Stimulated activated CD4-positive, alpha-beta T cell treated with anti-CD3 and anti-CD28 coated beads, TNF-alpha, amount 100 ng/mL, for 1 hour (primary cell): ENCODE measurements at regions not wholly inside any gene's neighbourhood (a gene's known extent, or its start where the extent isn't known, plus 50 kb on each side); places are given as distances from the start of the nearest gene placed in this dataset.
"Not testable (repeated sequence)": the region's sequence is repeated elsewhere in the genome, so short reads cannot be mapped to it uniquely, and the experiment has no call there.

Experiments
- DNase-seq, 3 donors: peaks; one replicate each; pipeline ENCODE4 v3.0.0-alpha.2; 2020; ENCODE audit warnings: low read depth in 3 of 3, low spot score in 1 of 3

GRCh38 chr16:59484833-59485516 is 750.9 kb upstream of the GOT2 start:
- no peak for DNase-seq

DNA sequence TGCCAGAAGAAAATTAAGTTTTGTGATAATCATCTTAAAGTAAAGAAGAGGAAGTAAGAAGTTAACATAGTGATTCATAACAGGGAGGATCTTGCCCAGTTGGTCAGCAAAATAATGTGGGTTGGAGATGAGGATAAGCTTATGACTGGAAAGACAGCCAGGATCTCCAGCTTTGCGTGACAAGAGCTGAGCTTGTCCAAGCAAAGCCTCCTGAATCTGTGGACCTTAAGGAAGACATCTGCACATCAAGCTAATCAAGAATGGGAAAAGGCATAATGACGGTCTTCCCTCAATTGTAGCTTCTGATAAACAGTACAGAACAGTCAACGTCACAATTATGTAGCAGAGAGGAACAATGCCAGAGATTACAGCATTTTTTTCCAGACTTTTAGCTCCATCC is 744.7 kb upstream of the GOT2 start:
- DNase-seq = no peak

DNA sequence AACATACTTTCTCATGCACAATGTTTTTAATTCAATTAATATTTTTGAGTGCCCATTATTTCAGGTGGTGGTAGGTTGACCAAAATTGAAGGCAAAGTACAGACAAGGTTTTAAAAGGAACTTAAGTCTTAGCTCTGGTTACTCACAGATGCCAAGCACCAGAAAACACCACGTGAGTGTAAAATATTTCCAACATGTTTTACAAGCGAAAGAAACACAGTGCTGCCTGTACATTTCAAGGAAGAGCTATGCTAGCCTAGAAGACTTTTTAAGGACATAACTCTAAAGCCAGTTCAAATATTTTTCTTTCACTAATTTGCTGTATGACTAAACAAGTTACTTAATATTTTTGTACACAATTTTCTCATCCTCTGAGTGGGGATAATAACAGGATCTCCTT is 736.4 kb upstream of the GOT2 start:
- DNase-seq = no peak

- no peak for DNase-seq
Measured at GRCh38 chr16:59469266-59469665, 735.1 kb upstream of the GOT2 start.

DNA sequence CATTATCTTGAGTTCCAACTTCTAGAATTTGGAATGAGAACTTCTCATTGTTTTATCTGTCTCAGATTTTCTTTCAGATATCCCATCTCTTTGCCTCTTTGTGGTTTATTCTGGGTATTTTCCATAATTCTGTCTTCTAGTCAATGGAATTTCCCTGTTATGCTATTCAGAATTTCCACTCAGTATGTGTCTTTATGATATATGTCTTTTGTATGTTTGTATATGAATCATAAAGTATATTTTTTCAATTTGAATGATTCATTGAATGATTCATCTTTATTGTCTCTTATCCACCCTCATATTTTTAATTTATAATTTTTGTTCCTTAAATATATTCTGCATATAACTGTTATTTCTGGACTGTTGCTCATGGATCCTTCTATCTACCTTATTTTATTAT is 729.7 kb upstream of the GOT2 start:
- DNase-seq = no peak

DNA sequence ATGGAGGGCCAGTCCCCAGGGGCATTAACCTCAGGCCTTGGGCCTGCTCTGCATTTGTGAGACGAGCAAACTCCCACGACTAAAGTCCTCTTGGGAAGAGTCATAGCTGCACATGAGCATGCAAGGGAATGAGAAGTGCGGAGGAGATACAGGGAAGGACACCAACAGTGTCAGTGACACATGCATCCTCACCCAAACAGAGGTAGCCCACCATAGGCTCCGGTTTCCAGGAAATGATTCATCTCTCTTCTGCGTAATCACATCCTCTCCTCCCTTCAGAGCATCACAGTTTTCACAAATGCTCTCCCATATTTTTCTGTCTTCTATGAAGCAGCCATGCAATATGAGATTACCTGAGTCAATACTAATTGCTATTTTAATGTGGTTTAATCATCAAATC is 725.7 kb upstream of the GOT2 start:
- DNase-seq = no peak

DNA sequence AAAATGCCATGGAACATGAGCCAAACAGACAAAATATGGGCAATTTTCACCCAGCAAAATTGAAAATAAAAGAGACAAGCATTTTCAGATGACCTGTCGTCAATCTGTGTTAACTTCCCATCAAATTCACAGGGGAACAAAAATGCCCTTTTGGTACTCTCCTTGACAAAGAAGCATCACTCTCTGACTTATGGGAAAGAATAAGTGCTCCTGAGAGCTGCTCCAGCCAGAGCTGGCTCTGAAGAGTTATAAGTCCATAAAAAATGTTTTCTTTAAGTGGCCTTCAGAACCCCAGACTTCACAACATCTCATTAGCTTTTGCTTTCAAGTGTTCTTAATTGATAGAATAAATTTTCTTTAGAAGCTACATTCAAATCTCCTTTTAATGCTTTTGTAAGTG is 721.4 kb upstream of the GOT2 start:
- no peak for DNase-seq

GRCh38 chr16:59450513-59450912 is 716.4 kb upstream of the GOT2 start:
- DNase-seq = not testable (repeated sequence)

DNA sequence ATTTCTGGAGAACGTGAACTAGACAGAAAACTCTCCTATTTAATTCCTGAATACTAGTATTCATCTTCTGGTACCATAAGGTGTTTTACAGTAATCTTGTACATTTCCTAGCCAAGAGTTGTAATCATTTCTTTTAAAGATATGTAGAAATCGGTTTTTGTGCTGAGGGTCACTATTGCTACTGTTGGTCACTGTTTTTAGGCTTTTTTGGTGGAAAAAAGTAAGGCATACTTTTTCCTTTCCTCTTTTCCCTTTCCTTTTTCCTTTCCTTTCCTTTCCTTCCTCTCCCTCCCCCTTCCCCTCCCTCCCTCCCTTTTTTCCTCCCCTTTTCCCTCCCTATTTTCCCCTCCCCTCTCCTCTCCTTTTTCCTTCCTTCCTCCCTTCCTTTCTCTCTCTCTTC is 706.4 kb upstream of the GOT2 start:
- DNase-seq = no peak

DNA sequence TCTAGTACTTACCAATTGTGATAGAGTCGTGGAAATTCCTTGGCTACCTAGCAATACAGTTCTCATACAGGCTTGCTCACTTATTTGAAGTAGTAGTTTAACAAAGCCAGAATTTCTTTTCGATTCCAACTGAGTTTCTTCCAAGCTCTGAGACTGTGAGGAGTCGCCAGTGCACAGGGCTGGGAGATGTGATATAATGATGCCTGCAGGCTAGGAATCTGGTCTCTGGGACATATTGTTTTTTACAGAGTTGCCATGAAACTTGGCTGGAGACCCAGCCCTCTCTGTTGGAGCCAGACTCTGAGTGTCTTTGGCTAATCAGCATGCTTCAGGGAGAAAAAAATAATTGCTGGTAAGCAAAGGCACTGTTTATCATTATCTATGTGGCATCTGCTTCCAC is 698.8 kb upstream of the GOT2 start:
- DNase-seq = no peak

GRCh38 chr16:59432276-59432675 is 698.2 kb upstream of the GOT2 start:
- DNase-seq = no peak

DNA sequence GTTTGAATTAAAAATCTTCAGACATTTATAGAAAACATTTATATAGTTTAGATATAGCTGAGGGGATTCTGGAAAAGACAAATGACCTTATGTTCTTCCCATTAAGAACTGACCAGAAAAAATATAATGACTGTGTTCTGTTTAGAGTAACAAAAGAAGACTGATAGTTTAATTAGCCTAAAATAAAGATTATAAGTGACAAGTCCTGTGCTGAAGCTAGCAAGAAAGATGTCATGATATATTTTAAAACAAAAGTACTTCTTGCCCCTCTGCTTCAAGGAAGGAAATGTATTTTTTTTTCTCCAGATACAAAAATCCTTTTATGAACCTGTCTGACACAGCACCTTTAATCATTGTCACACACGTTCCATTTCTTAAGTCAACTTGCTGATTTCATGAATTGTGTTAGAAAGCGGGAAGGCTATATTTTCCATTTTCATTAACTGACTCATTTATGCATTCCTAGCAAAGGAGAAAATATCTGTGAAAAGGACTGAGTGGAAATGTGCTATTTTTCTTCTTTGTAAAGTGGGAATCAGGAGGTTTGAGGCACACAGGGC is 690.7 kb upstream of the GOT2 start:
- DNase-seq = no peak

DNA sequence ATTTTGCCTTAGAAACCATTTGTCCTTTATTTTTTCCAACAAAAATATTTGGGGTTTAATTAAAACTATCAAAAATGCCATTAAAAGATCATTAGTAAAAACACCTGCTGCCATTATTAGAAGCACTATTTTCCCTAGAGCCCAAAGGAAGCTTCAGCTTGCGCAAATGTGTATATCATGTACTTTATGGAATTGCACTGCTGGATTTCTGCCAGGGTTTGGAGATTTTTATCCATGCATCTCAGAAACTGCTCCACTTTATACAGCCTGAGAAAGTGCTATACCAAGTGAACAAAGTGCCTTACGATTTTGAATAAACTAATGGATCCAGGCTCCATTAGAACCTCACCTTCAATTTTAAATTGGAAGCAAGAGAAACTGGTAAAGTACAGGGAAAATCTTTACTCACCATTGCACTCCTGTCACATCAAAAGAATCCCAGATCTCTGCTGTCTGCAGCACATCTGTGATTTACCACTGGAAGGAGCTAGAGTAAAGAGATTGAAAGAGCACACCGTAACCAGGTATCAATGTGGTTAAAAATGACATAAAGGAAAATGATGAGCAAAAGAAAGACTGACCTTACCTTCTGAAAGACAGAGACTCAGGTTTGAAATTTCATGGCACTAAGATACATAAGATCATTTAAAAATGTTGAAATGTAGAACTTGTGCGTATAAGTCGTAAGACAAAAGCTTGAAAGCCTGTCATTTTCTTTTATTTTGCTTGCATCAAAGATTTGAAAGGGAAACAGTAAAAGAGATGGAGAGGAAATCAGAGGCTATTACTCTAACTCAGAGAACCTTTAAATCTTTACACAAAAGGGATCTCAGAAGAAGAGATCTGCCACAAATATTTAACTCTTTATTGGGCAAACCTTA is 678.1 kb upstream of the GOT2 start:
- no peak for DNase-seq

- no peak for DNase-seq
Measured at GRCh38 chr16:59410451-59410850, 676.3 kb upstream of the GOT2 start.

GRCh38 chr16:59405802-59406201 is 671.7 kb upstream of the GOT2 start:
- no peak for DNase-seq

GRCh38 chr16:59404509-59404908 is 670.4 kb upstream of the GOT2 start:
- no peak for DNase-seq

GRCh38 chr16:59400830-59401229 is 666.7 kb upstream of the GOT2 start:
- DNase-seq = no peak

- DNase-seq = no peak
Measured at GRCh38 chr16:59397638-59398037, 663.5 kb upstream of the GOT2 start.

GRCh38 chr16:59394526-59394925 is 660.4 kb upstream of the GOT2 start:
- no peak for DNase-seq

GRCh38 chr16:59392911-59393310 is 658.8 kb upstream of the GOT2 start:
- DNase-seq = no peak

- DNase-seq = no peak
Measured at GRCh38 chr16:59391617-59392364, 657.7 kb upstream of the GOT2 start.

DNA sequence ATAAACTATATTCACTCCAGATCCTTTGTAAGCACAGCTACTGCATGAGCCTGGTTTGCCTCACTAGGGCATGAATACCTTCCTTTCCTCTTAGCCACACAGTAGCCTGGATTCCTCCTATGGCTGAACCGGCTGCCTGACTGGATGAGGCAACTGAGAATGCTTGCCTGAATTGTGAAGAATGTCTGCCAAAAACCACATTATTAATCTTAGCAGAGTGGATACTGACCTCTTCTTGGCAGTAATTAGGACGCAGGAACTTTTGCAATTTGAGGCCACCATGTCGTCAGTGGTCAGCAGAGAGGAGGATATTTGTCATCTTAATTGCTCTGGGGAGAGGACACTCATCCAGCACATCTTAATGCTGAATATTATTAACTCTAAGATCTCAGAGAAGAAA is 651.8 kb upstream of the GOT2 start:
- DNase-seq = no peak
